ENCODE measurements at regions not wholly inside any gene's neighbourhood (a gene's known extent, or its start where the extent isn't known, plus 50 kb on each side); places are given as distances from the start of the nearest gene placed in this dataset.

DNA sequence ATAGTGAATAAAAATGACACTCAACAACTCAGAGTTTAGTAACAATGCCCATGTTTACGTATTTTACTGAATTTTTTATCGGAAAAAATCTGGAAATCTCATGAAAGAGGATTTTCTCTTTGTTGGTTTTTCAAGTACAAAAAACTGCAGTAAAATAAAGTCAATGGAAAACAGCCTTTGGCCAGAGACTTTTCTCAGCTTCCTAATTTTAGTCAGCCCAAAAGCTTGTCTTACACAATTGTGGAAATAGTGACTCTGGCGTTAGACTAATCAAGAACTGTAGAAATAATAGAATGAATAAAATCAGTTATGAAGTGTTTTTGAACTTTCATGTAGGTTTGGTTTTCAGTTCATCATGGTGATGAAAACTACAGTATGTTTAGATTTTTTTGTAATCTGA is 234.7 kb downstream of the DKK2 start:
- TF ChIP-seq, protein P1, sequence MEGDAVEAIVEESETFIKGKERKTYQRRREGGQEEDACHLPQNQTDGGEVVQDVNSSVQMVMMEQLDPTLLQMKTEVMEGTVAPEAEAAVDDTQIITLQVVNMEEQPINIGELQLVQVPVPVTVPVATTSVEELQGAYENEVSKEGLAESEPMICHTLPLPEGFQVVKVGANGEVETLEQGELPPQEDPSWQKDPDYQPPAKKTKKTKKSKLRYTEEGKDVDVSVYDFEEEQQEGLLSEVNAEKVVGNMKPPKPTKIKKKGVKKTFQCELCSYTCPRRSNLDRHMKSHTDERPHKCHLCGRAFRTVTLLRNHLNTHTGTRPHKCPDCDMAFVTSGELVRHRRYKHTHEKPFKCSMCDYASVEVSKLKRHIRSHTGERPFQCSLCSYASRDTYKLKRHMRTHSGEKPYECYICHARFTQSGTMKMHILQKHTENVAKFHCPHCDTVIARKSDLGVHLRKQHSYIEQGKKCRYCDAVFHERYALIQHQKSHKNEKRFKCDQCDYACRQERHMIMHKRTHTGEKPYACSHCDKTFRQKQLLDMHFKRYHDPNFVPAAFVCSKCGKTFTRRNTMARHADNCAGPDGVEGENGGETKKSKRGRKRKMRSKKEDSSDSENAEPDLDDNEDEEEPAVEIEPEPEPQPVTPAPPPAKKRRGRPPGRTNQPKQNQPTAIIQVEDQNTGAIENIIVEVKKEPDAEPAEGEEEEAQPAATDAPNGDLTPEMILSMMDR (IDR thresholded peaks at IDR 0.05; ENCODE audit: insufficient read depth in 1 of 2, low read depth in 1 of 2, low read length in 1 of 2, severe bottlenecking in 1 of 2, unreplicated experiment in 1 of 2): no peak
- H3K36me3 ChIP-seq (ENCODE audit: control insufficient read depth, insufficient read depth, low read length): no peaks in the 10 kb centered on the region
- no peak overlapping the region for H3K27ac Mint-ChIP-seq (ENCODE audit: unreplicated experiment)
- BruUV-seq (replicated peaks): no TSS peak
- no peak for DNase-seq
- H3K4me1 ChIP-seq: peaks cover 36% of the 10 kb centered on the region
- no peaks in the 10 kb centered on the region for H3K9me3 ChIP-seq
- H3K4me1 Mint-ChIP-seq (ENCODE audit: low read depth, unreplicated experiment): peaks cover 14% of the 10 kb centered on the region
- H3K4me3 Mint-ChIP-seq (ENCODE audit: unreplicated experiment): no peak overlapping the region
- no peak overlapping the region for H3K4me3 ChIP-seq (ENCODE audit: low read depth, low read length)
- intact Hi-C loops (cut with micrococcal nuclease; ENCODE audit: unreplicated experiment): loop anchor here (10.0 kb wide), 1 partner anchor 297 kb away; no protein-coding TSS in a partner anchor
- CTCF ChIA-PET: no interaction called here
- H3K27me3 ChIP-seq (replicated peaks; ENCODE audit: control insufficient read depth, insufficient read depth, low read length): no peaks in the 10 kb centered on the region
- POLR2A ChIA-PET: no interaction called here
- no peaks in the 10 kb centered on the region for H3K9me3 Mint-ChIP-seq (ENCODE audit: unreplicated experiment)
- no peaks in the 10 kb centered on the region for H3K27me3 Mint-ChIP-seq (ENCODE audit: insufficient read depth, unreplicated experiment)
- H3K36me3 Mint-ChIP-seq (ENCODE audit: insufficient read depth, unreplicated experiment): no peaks in the 10 kb centered on the region

DNA sequence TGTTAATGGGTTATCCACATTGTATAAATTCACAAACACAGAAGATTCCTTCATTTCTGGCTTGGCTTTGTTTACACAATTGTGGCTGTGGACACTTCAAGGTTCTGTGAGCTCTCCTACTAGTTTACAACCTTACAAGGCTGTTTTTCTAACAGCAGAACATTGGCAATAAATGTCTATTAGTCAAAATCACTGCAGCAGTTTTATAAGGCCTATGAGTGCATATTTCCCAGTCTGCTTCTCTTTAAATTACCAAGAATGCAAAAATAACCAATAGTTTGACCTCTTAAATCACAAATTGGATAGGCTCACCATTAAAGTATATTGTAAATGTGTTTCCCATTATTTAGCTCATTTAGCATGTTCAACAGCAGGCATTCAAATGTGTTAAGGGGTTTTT is 239.2 kb downstream of the DKK2 start:
- Mint-ChIP-seq H3K4me1 (ENCODE audit: low read depth, unreplicated experiment) (peaks cover 7% of the 10 kb centered on the region), H3K4me3 (ENCODE audit: unreplicated experiment) (no peak overlapping the region), H3K27ac (ENCODE audit: unreplicated experiment) (no peak overlapping the region), H3K9me3 (ENCODE audit: unreplicated experiment) (no peaks in the 10 kb centered on the region), H3K27me3 (ENCODE audit: insufficient read depth, unreplicated experiment) (no peaks in the 10 kb centered on the region), H3K36me3 (ENCODE audit: insufficient read depth, unreplicated experiment) (no peaks in the 10 kb centered on the region)
- Histone ChIP-seq H3K9me3 (no peaks in the 10 kb centered on the region), H3K36me3 (ENCODE audit: control insufficient read depth, insufficient read depth, low read length) (no peaks in the 10 kb centered on the region), H3K4me1 (peaks cover 22% of the 10 kb centered on the region), H3K27me3 (replicated peaks; ENCODE audit: control insufficient read depth, insufficient read depth, low read length) (no peaks in the 10 kb centered on the region), H3K4me3 (ENCODE audit: low read depth, low read length) (no peak overlapping the region)
- CTCF ChIA-PET: no interaction called here
- BruUV-seq (replicated peaks): no TSS peak
- intact Hi-C loops (cut with micrococcal nuclease; ENCODE audit: unreplicated experiment): no loop called here
- POLR2A ChIA-PET: no interaction called here
- DNase-seq: no peak
- TF ChIP-seq, protein P1 (IDR thresholded peaks at IDR 0.05; ENCODE audit: insufficient read depth in 1 of 2, low read depth in 1 of 2, low read length in 1 of 2, severe bottlenecking in 1 of 2, unreplicated experiment in 1 of 2): no peak

DNA sequence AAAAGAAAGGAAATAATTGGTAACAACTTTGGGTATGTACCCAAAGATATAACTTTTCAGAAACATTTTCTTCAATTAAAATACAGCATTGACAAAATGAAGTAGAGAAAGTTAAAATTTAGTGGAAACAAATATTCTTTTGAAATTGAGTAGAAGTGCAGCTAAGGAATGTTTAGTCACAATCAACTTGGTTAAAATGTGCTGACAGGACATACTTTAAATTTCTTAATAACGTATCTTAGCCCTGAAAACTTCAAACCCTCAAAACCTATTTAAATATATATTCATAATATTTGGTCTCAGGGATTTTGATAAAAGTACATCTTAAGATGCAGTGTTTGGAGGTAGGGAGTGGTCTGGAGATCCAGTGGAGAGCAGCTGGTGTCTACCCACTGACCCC is 240.8 kb downstream of the DKK2 start:
- no peak overlapping the region for H3K4me3 ChIP-seq (ENCODE audit: low read depth, low read length)
- no peaks in the 10 kb centered on the region for H3K36me3 ChIP-seq (ENCODE audit: control insufficient read depth, insufficient read depth, low read length)
- CTCF ChIA-PET: no interaction called here
- intact Hi-C loops (cut with micrococcal nuclease; ENCODE audit: unreplicated experiment): no loop called here
- Mint-ChIP-seq H3K36me3 (ENCODE audit: insufficient read depth, unreplicated experiment) (no peaks in the 10 kb centered on the region), H3K9me3 (ENCODE audit: unreplicated experiment) (no peaks in the 10 kb centered on the region), H3K27ac (ENCODE audit: unreplicated experiment) (no peak overlapping the region), H3K27me3 (ENCODE audit: insufficient read depth, unreplicated experiment) (no peaks in the 10 kb centered on the region), H3K4me1 (ENCODE audit: low read depth, unreplicated experiment) (peaks cover 7% of the 10 kb centered on the region), H3K4me3 (ENCODE audit: unreplicated experiment) (no peak overlapping the region)
- POLR2A ChIA-PET: no interaction called here
- BruUV-seq (replicated peaks): no TSS peak
- peaks cover 21% of the 10 kb centered on the region for H3K4me1 ChIP-seq
- DNase-seq: no peak
- TF ChIP-seq, protein P1 (IDR thresholded peaks at IDR 0.05; ENCODE audit: insufficient read depth in 1 of 2, low read depth in 1 of 2, low read length in 1 of 2, severe bottlenecking in 1 of 2, unreplicated experiment in 1 of 2): no peak
- no peaks in the 10 kb centered on the region for H3K9me3 ChIP-seq
- H3K27me3 ChIP-seq (replicated peaks; ENCODE audit: control insufficient read depth, insufficient read depth, low read length): no peaks in the 10 kb centered on the region

Data from Caco-2 (cell line).